ENCODE measurements at regions not wholly inside any gene's neighbourhood (a gene's known extent, or its start where the extent isn't known, plus 50 kb on each side); places are given as distances from the start of the nearest gene placed in this dataset.
A peak's percentile ranks its signal among the peaks of the same experiment; 100 is the strongest.
"Not testable (repeated sequence)": the region's sequence is repeated elsewhere in the genome, so short reads cannot be mapped to it uniquely, and the experiment has no call there.

- H4K91ac ChIP-seq (ENCODE audit: insufficient read length, low read depth, low read length): no peak overlapping the region
- H3K4me3 Mint-ChIP-seq: 0 out of 5 replicates have a peak overlapping the region, but pooled peaks of 1 of the 2 experiments have one; percentile 29
- no peak overlapping the region for H4K5ac ChIP-seq (ENCODE audit: insufficient read length, low read depth, low read length)
- no peaks in the 10 kb centered on the region; the same call in 1 of the 2 replicates for H3K27me3 Mint-ChIP-seq (ENCODE audit: low read depth)
- no peak for TF ChIP-seq CTCF (conservative IDR thresholded peaks at IDR 0.05)
- H3K27me3 ChIP-seq (ENCODE audit: insufficient read depth, low read length): no peaks in the 10 kb centered on the region
- H3K14ac ChIP-seq (ENCODE audit: insufficient read depth, low read length): no peak overlapping the region
- H3K9me3 Mint-ChIP-seq: peaks cover 14 to 15% of the 10 kb centered on the region in 2 experiments
- no peak overlapping the region for H2BK12ac ChIP-seq (ENCODE audit: insufficient read length, low read depth, low read length)
- no peak overlapping the region for H3K18ac ChIP-seq (ENCODE audit: insufficient read length, low read depth, low read length)
- H3K4me2 ChIP-seq (ENCODE audit: insufficient read depth, insufficient read length, low read length): no peak overlapping the region
- peaks cover 9 to 18% (median 17%) of the 10 kb centered on the region in 3 experiments for H3K36me3 Mint-ChIP-seq (ENCODE audit: insufficient read depth in 1 of 3, low read depth in 3 of 3)
- no CpG with 5 or more reads among the region's 1 CpG for WGBS (ENCODE audit: extremely low coverage, insufficient read length, low lambda C conversion rate)
- DNase-seq: no peak
- H2BK20ac ChIP-seq (ENCODE audit: low read depth, low read length, poor library complexity, severe bottlenecking): no peak overlapping the region
- no peak overlapping the region for H2AK5ac ChIP-seq (ENCODE audit: insufficient read length, low read length)
- H3K23ac ChIP-seq (ENCODE audit: insufficient read length, low read depth, low read length): no peak overlapping the region
- H3K4ac ChIP-seq (ENCODE audit: low read depth, low read length): no peak overlapping the region
- no peak overlapping the region for H3T11ph ChIP-seq (ENCODE audit: low read length)
- no peak overlapping the region for H3K56ac ChIP-seq (ENCODE audit: insufficient read length, low read depth, low read length)
- no peak overlapping the region for H3K27ac ChIP-seq (ENCODE audit: insufficient read length, low read depth, low read length)
- H3K9me3 ChIP-seq (ENCODE audit: control insufficient read depth, low read depth, low read length): no peaks in the 10 kb centered on the region
- no peaks in the 10 kb centered on the region; the same call in 1 of the 2 replicates for H3K4me1 ChIP-seq (ENCODE audit: insufficient read depth, low read length)
- H4K20me1 ChIP-seq (ENCODE audit: control insufficient read depth, insufficient read depth, insufficient read length): no peaks in the 10 kb centered on the region
- no peak overlapping the region for H2BK15ac ChIP-seq (ENCODE audit: low read depth, low read length)
- H2BK120ac ChIP-seq (ENCODE audit: low read depth, low read length, poor library complexity, severe bottlenecking): no peak overlapping the region
- H3K23me2 ChIP-seq (ENCODE audit: insufficient read length, low read depth, low read length, poor library complexity, severe bottlenecking): no peaks in the 10 kb centered on the region
- peak overlapping the region; percentile 87 to 97 (median 87); a peak in 6 of 7 replicates for H3K27ac Mint-ChIP-seq
- no peak overlapping the region for H2AFZ ChIP-seq (ENCODE audit: low read length)
- H3K79me1 ChIP-seq (ENCODE audit: insufficient read depth, low read depth, low read length, poor library complexity, severe bottlenecking): no peaks in the 10 kb centered on the region
- no peaks in the 10 kb centered on the region for H3K79me2 ChIP-seq (ENCODE audit: insufficient read depth, low read length)
- H4K8ac ChIP-seq (replicated peaks; ENCODE audit: insufficient read length, low read depth, low read length): no peak overlapping the region
- H3K4me1 Mint-ChIP-seq: peaks cover 28 to 32% of the 10 kb centered on the region in 2 experiments
- H3K9ac ChIP-seq (ENCODE audit: extremely low read depth, insufficient read length, low read length): no peak overlapping the region
- no peak overlapping the region for H2BK5ac ChIP-seq (ENCODE audit: insufficient read length, low read length)
Measured at GRCh38 chr4:86472377-86473019, 112.6 kb upstream of the MAPK10 start.

GRCh38 chr4:86478151-86478550 lies 116.0 kb upstream of the PTPN13 start:
- Mint-ChIP-seq H3K9me3 (peaks cover 14 to 15% of the 10 kb centered on the region in 2 experiments), H3K36me3 (ENCODE audit: insufficient read depth in 1 of 3, low read depth in 3 of 3) (peaks cover 9 to 18% (median 17%) of the 10 kb centered on the region in 3 experiments), H3K4me1 (peaks cover 12 to 28% of the 10 kb centered on the region in 2 experiments)
- not testable (repeated sequence) for H3K27me3 Mint-ChIP-seq (ENCODE audit: low read depth); H3T11ph ChIP-seq (ENCODE audit: low read length); DNase-seq; H2AFZ ChIP-seq (ENCODE audit: low read length); H3K23me2 ChIP-seq (ENCODE audit: insufficient read length, low read depth, low read length, poor library complexity, severe bottlenecking); H3K18ac ChIP-seq (ENCODE audit: insufficient read length, low read depth, low read length); H3K23ac ChIP-seq (ENCODE audit: insufficient read length, low read depth, low read length); H4K20me1 ChIP-seq (ENCODE audit: control insufficient read depth, insufficient read depth, insufficient read length); H2AK5ac ChIP-seq (ENCODE audit: insufficient read length, low read length); H3K27me3 ChIP-seq (ENCODE audit: insufficient read depth, low read length); H3K4me1 ChIP-seq (ENCODE audit: insufficient read depth, low read length); H4K5ac ChIP-seq (ENCODE audit: insufficient read length, low read depth, low read length); H3K27ac Mint-ChIP-seq; H3K9ac ChIP-seq (ENCODE audit: extremely low read depth, insufficient read length, low read length); H3K14ac ChIP-seq (ENCODE audit: insufficient read depth, low read length); H2BK20ac ChIP-seq (ENCODE audit: low read depth, low read length, poor library complexity, severe bottlenecking); H2BK120ac ChIP-seq (ENCODE audit: low read depth, low read length, poor library complexity, severe bottlenecking); H3K56ac ChIP-seq (ENCODE audit: insufficient read length, low read depth, low read length); H3K79me2 ChIP-seq (ENCODE audit: insufficient read depth, low read length); H3K79me1 ChIP-seq (ENCODE audit: insufficient read depth, low read depth, low read length, poor library complexity, severe bottlenecking); H3K27ac ChIP-seq (ENCODE audit: insufficient read length, low read depth, low read length); H4K91ac ChIP-seq (ENCODE audit: insufficient read length, low read depth, low read length); H3K4me3 Mint-ChIP-seq; H2BK12ac ChIP-seq (ENCODE audit: insufficient read length, low read depth, low read length); H3K4ac ChIP-seq (ENCODE audit: low read depth, low read length); H3K9me3 ChIP-seq (ENCODE audit: control insufficient read depth, low read depth, low read length); H4K8ac ChIP-seq (replicated peaks; ENCODE audit: insufficient read length, low read depth, low read length); H2BK5ac ChIP-seq (ENCODE audit: insufficient read length, low read length); H3K4me2 ChIP-seq (ENCODE audit: insufficient read depth, insufficient read length, low read length); H2BK15ac ChIP-seq (ENCODE audit: low read depth, low read length)
- WGBS (ENCODE audit: extremely low coverage, insufficient read length, low lambda C conversion rate): no CpG with 5 or more reads among the region's 4 CpGs

Data from H9 (cell line).